ENCODE measurements at regions not wholly inside any gene's neighbourhood (a gene's known extent, or its start where the extent isn't known, plus 50 kb on each side); places are given as distances from the start of the nearest gene placed in this dataset.

GRCh38 chr1:56397811-56398231, 181.5 kb downstream of the PLPP3 start:
- TF ChIP-seq JUND (IDR thresholded peaks at IDR 0.05; ENCODE audit: low read depth) = no peak
- in situ Hi-C loops (cut with HindIII; ENCODE audit: low pct_unique_long_range_greater_than_20kb, low sequenced_read_pairs) = no loop called here
- no peak for DNase-seq (ENCODE audit: low read depth in 1 of 2, low spot score in 1 of 2)

GRCh38 chr1:56397409-56397808, 182.0 kb downstream of the PLPP3 start:
- DNase-seq (ENCODE audit: low read depth in 1 of 2, low spot score in 1 of 2) = no peak
- in situ Hi-C loops (cut with HindIII; ENCODE audit: low pct_unique_long_range_greater_than_20kb, low sequenced_read_pairs) = no loop called here
- no peak for TF ChIP-seq JUND (IDR thresholded peaks at IDR 0.05; ENCODE audit: low read depth)

GRCh38 chr1:56396581-56396980, 182.8 kb downstream of the PLPP3 start:
- DNase-seq (ENCODE audit: low read depth in 1 of 2, low spot score in 1 of 2) = no peak
- TF ChIP-seq JUND (IDR thresholded peaks at IDR 0.05; ENCODE audit: low read depth) = no peak
- in situ Hi-C loops (cut with HindIII; ENCODE audit: low pct_unique_long_range_greater_than_20kb, low sequenced_read_pairs) = no loop called here

- TF ChIP-seq JUND (IDR thresholded peaks at IDR 0.05; ENCODE audit: low read depth) = no peak
- in situ Hi-C loops (cut with HindIII; ENCODE audit: low pct_unique_long_range_greater_than_20kb, low sequenced_read_pairs) = no loop called here
These were observed 183.6 kb downstream of the PLPP3 start for GRCh38 chr1:56395776-56396175.

GRCh38 chr1:56394298-56394697, 185.1 kb downstream of the PLPP3 start:
- in situ Hi-C loops (cut with HindIII; ENCODE audit: low pct_unique_long_range_greater_than_20kb, low sequenced_read_pairs) = no loop called here
- no peak for DNase-seq (ENCODE audit: low read depth in 1 of 2, low spot score in 1 of 2)
- no peak for TF ChIP-seq JUND (IDR thresholded peaks at IDR 0.05; ENCODE audit: low read depth)

More at GRCh38 chr1:56395776-56396175, 183.6 kb downstream of the PLPP3 start:
- DNase-seq (ENCODE audit: low read depth in 1 of 2, low spot score in 1 of 2) = no peak

- no peak for DNase-seq (ENCODE audit: low read depth in 1 of 2, low spot score in 1 of 2)
- in situ Hi-C loops (cut with HindIII; ENCODE audit: low pct_unique_long_range_greater_than_20kb, low sequenced_read_pairs) = no loop called here
- no peak for TF ChIP-seq JUND (IDR thresholded peaks at IDR 0.05; ENCODE audit: low read depth)
These were observed 188.2 kb downstream of the PLPP3 start for GRCh38 chr1:56390934-56391731.

GRCh38 chr1:56390232-56390867, 189.0 kb downstream of the PLPP3 start:
- peak in 1 of 2 experiments; percentile 38 for DNase-seq (ENCODE audit: low read depth in 1 of 2, low spot score in 1 of 2)
- TF ChIP-seq JUND (IDR thresholded peaks at IDR 0.05; ENCODE audit: low read depth) = no peak
- in situ Hi-C loops (cut with HindIII; ENCODE audit: low pct_unique_long_range_greater_than_20kb, low sequenced_read_pairs) = no loop called here

- peak; percentile 3 to 78 for DNase-seq (ENCODE audit: low read depth in 1 of 2, low spot score in 1 of 2)
- in situ Hi-C loops (cut with HindIII; ENCODE audit: low pct_unique_long_range_greater_than_20kb, low sequenced_read_pairs) = no loop called here
- no peak for TF ChIP-seq JUND (IDR thresholded peaks at IDR 0.05; ENCODE audit: low read depth)
These were observed 189.6 kb downstream of the PLPP3 start for GRCh38 chr1:56389813-56390212.

- peak in 1 of 2 experiments; percentile 39 for DNase-seq (ENCODE audit: low read depth in 1 of 2, low spot score in 1 of 2)
- TF ChIP-seq JUND (IDR thresholded peaks at IDR 0.05; ENCODE audit: low read depth) = no peak
- in situ Hi-C loops (cut with HindIII; ENCODE audit: low pct_unique_long_range_greater_than_20kb, low sequenced_read_pairs) = no loop called here
These were observed 192.2 kb downstream of the PLPP3 start for GRCh38 chr1:56387071-56387740.

- no peak for TF ChIP-seq JUND (IDR thresholded peaks at IDR 0.05; ENCODE audit: low read depth)
- DNase-seq (ENCODE audit: low read depth in 1 of 2, low spot score in 1 of 2) = no peak
- in situ Hi-C loops (cut with HindIII; ENCODE audit: low pct_unique_long_range_greater_than_20kb, low sequenced_read_pairs) = no loop called here
These were observed 194.0 kb downstream of the PLPP3 start for GRCh38 chr1:56385314-56385713.

- in situ Hi-C loops (cut with HindIII; ENCODE audit: low pct_unique_long_range_greater_than_20kb, low sequenced_read_pairs) = no loop called here
- TF ChIP-seq JUND (IDR thresholded peaks at IDR 0.05; ENCODE audit: low read depth) = no peak
- no peak for DNase-seq (ENCODE audit: low read depth in 1 of 2, low spot score in 1 of 2)
These were observed 196.4 kb downstream of the PLPP3 start for GRCh38 chr1:56382929-56383328.

- TF ChIP-seq JUND (IDR thresholded peaks at IDR 0.05; ENCODE audit: low read depth) = no peak
- in situ Hi-C loops (cut with HindIII; ENCODE audit: low pct_unique_long_range_greater_than_20kb, low sequenced_read_pairs) = no loop called here
These were observed 198.8 kb downstream of the PLPP3 start for GRCh38 chr1:56380531-56380930.

More at GRCh38 chr1:56380531-56380930, 198.8 kb downstream of the PLPP3 start:
- no peak for DNase-seq (ENCODE audit: low read depth in 1 of 2, low spot score in 1 of 2)
